BJ (cell line): ENCODE measurements at regions not wholly inside any gene's neighbourhood (a gene's known extent, or its start where the extent isn't known, plus 50 kb on each side); places are given as distances from the start of the nearest gene placed in this dataset.
"Not testable (repeated sequence)": the region's sequence is repeated elsewhere in the genome, so short reads cannot be mapped to it uniquely, and the experiment has no call there.

Experiments
- CTCF ChIA-PET: fragments of 350-600 bp; formaldehyde crosslinking; extraction: SDS; loops from one replicate; lab custom pipeline; 2021; ENCODE audit warnings: antibody characterized with exemption, inconsistent platforms; lab: Yijun Ruan, JAX
- POLR2A ChIA-PET: fragments of 300-600 bp; sonication (Branson Sonifier 250); formaldehyde crosslinking; extraction: SDS; loops from one replicate; lab custom pipeline; 2021; ENCODE audit warnings: antibody characterized with exemption; lab: Charles Lee
- DNase-seq: peaks from one replicate; pipeline ENCODE4 v3.0.0-alpha.2; 2011; ENCODE audit warnings: low read depth
- H3K27me3 ChIP-seq: 2 replicates; pipeline ENCODE4 v1.6.0; 2011; ENCODE audit warnings: low read length; ENCODE audit not compliant: control insufficient read depth, insufficient read depth
- H3K36me3 ChIP-seq: 2 replicates; pipeline ENCODE4 v1.5.1; 2011; ENCODE audit warnings: low read length; ENCODE audit not compliant: control insufficient read depth, insufficient read depth
- H3K4me3 ChIP-seq: 2 replicates; pipeline ENCODE4 v1.5.1; 2011; ENCODE audit warnings: low read depth, mild to moderate bottlenecking, control low read depth, low read length
- CTCF ChIP-seq: IDR thresholded peaks from 2 replicates; pipeline ENCODE4 v1.5.1; 2011; ENCODE audit warnings: low read depth, mild to moderate bottlenecking, control low read depth, inconsistent platforms, low read length, moderate library complexity; ENCODE audit not compliant: insufficient read depth

- ChIA-PET CTCF (no interaction called here), POLR2A (no interaction called here)
- no peak for TF ChIP-seq CTCF
- H3K27me3 ChIP-seq, result no peaks in the 10 kb centered on the region
- no peaks in the 10 kb centered on the region for H3K36me3 ChIP-seq
- no peak overlapping the region for H3K4me3 ChIP-seq
- no peak for DNase-seq
These were observed 376.8 kb upstream of the FGF16 start for GRCh38 chrX:77070202-77070918.

GRCh38 chrX:77076896-77077295, 370.3 kb upstream of the FGF16 start:
- CTCF ChIA-PET, result no interaction called here
- POLR2A ChIA-PET, result no interaction called here
- Histone ChIP-seq H3K27me3 (no peaks in the 10 kb centered on the region), H3K4me3 (no peak overlapping the region), H3K36me3 (no peaks in the 10 kb centered on the region)
- TF ChIP-seq CTCF, result no peak
- no peak for DNase-seq

GRCh38 chrX:77081237-77081636, 366.0 kb upstream of the FGF16 start:
- POLR2A ChIA-PET, DNase-seq, H3K4me3 ChIP-seq, CTCF ChIA-PET, H3K27me3 ChIP-seq, H3K36me3 ChIP-seq: not testable (repeated sequence)

DNA sequence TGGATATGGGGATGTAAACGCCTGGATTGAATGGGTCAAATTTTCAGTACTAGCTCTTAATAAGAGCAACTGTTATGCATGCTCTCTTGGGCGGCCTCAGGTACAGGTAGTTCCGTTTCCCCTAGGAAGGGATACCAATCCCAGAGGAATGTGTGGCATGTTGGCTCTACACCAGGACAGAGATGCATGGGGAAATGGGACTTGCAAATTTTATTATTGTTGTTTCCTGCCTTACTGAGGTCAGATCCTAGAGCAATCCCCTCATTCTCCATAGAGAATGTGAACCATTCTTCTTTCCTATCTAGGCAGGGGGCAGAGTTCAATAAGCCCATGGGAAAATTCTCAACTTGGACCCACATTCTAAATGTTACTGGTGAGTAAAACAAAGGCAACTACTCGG, 361.8 kb upstream of the FGF16 start:
- no peak for DNase-seq
- no peak for TF ChIP-seq CTCF

GRCh38 chrX:77087529-77088169, 359.5 kb upstream of the FGF16 start:
- CTCF ChIA-PET, result no interaction called here
- no peaks in the 10 kb centered on the region for H3K36me3 ChIP-seq
- no peak for DNase-seq
- TF ChIP-seq CTCF, result no peak
- POLR2A ChIA-PET, result no interaction called here
- no peaks in the 10 kb centered on the region for H3K27me3 ChIP-seq
- H3K4me3 ChIP-seq, result no peak overlapping the region

More for the DNA sequence above, 361.8 kb upstream of the FGF16 start:
- ChIA-PET CTCF (no interaction called here), POLR2A (no interaction called here)
- Histone ChIP-seq H3K27me3 (no peaks in the 10 kb centered on the region), H3K36me3 (no peaks in the 10 kb centered on the region), H3K4me3 (no peak overlapping the region)
